ENCODE measurements at regions not wholly inside any gene's neighbourhood (a gene's known extent, or its start where the extent isn't known, plus 50 kb on each side); places are given as distances from the start of the nearest gene placed in this dataset.

DNA sequence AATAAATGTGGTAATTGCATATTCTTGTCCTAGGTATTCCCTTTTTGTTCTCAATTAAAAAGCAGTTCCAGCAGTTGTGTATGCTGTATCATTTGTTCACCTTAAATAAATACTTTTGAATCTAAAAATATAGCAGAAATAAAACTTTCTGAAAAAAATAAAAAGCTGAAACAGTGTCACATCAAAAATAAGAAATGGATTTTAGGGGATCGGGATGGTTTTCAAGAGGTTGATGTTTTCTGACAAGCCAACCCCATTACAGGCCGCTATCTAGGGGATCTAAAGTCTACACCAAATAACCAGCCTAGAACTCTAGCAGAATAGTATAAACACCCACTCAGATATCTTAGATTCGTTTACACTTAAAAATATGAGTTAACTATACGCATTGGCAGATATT is 95.4 kb upstream of the MAML3 start:
- no peak for TF ChIP-seq POLR2AphosphoS5 (IDR thresholded peaks at IDR 0.05)
- no peak for TF ChIP-seq CTCF (IDR thresholded peaks at IDR 0.05)
